Fibroblast of mammary gland (primary cell): ENCODE measurements at regions not wholly inside any gene's neighbourhood (a gene's known extent, or its start where the extent isn't known, plus 50 kb on each side); places are given as distances from the start of the nearest gene placed in this dataset.

ENCODE experiments used
- DNase-seq: peaks from one replicate; pipeline ENCODE4 v3.0.0-alpha.2; 2010; ENCODE audit warnings: low read depth
- H3K4me3 ChIP-seq: 2 replicates; pipeline ENCODE4 v1.5.1; 2011; ENCODE audit warnings: low read depth, mild to moderate bottlenecking, low read length, moderate library complexity; ENCODE audit not compliant: control insufficient read depth
- CTCF ChIP-seq: conservative IDR thresholded peaks from 2 replicates; pipeline ENCODE4 v1.5.1; 2011; ENCODE audit warnings: low read depth, low read length, inconsistent platforms; ENCODE audit not compliant: control insufficient read depth, insufficient read depth

GRCh38 chr10:71137701-71138100, 74.7 kb upstream of the UNC5B start:
- H3K4me3 ChIP-seq, result no peak overlapping the region
- no peak for TF ChIP-seq CTCF
- no peak for DNase-seq

GRCh38 chr10:71138166-71138830, 74.1 kb upstream of the UNC5B start:
- DNase-seq, result no peak
- no peak for TF ChIP-seq CTCF
- H3K4me3 ChIP-seq, result no peak overlapping the region

- no peak overlapping the region for H3K4me3 ChIP-seq
- no peak for DNase-seq
- TF ChIP-seq CTCF, result no peak
These were observed 70.8 kb upstream of the UNC5B start for GRCh38 chr10:71141528-71141927.

- no peak for TF ChIP-seq CTCF
- DNase-seq, result no peak
These were observed 69.2 kb upstream of the UNC5B start for GRCh38 chr10:71143170-71143569.

GRCh38 chr10:71143610-71144009, 68.8 kb upstream of the UNC5B start:
- H3K4me3 ChIP-seq, result no peak overlapping the region
- TF ChIP-seq CTCF, result no peak
- DNase-seq, result no peak

More at GRCh38 chr10:71143170-71143569, 69.2 kb upstream of the UNC5B start:
- H3K4me3 ChIP-seq, result no peak overlapping the region

GRCh38 chr10:71144824-71145223, 67.5 kb upstream of the UNC5B start:
- TF ChIP-seq CTCF, result no peak
- H3K4me3 ChIP-seq, result no peak overlapping the region
- no peak for DNase-seq
